GM23338 (cell line): ENCODE measurements at regions not wholly inside any gene's neighbourhood (a gene's known extent, or its start where the extent isn't known, plus 50 kb on each side); places are given as distances from the start of the nearest gene placed in this dataset.

Experiments
- ATAC-seq: fragments of 200-7000 bp; cut with Tn5 transposase; 3 replicates; pipeline ENCODE4 v1.9.1; 2020
- DNase-seq: peaks from one replicate; pipeline ENCODE4 v3.0.0-alpha.2; 2015; ENCODE audit warnings: low spot score
- H2AFZ ChIP-seq: fragments of 200-600 bp; sonication (generic); 2 replicates; pipeline ENCODE4 v1.8.0; 2016; ENCODE audit warnings: antibody characterized with exemption, mild to moderate bottlenecking, moderate library complexity
- H3F3A ChIP-seq: fragments of 200-600 bp; sonication (generic); replicated peaks from 2 replicates; pipeline ENCODE4 v1.8.0; 2017; ENCODE audit warnings: antibody characterized with exemption, mixed run types, low read depth
- H3K27ac ChIP-seq: fragments of 200-600 bp; sonication (generic); 2 replicates; pipeline ENCODE4 v1.6.1; 2016; ENCODE audit warnings: low read depth
- H3K27me3 ChIP-seq: fragments of 200-600 bp; sonication (generic); 2 replicates; pipeline ENCODE4 v1.8.0; 2016; ENCODE audit warnings: mild to moderate bottlenecking, mixed run types, moderate library complexity; ENCODE audit not compliant: insufficient read depth
- H3K36me3 ChIP-seq: fragments of 200-600 bp; sonication (generic); 2 replicates; pipeline ENCODE4 v1.8.0; 2016; ENCODE audit warnings: mild to moderate bottlenecking; ENCODE audit not compliant: insufficient read depth
- H3K4me1 ChIP-seq: fragments of 200-600 bp; sonication (generic); 2 replicates; pipeline ENCODE4 v1.8.0; 2016; ENCODE audit warnings: mild to moderate bottlenecking, moderate library complexity; ENCODE audit not compliant: insufficient read depth
- H3K4me2 ChIP-seq: fragments of 200-600 bp; sonication (generic); 2 replicates; pipeline ENCODE4 v1.7.1; 2017; ENCODE audit warnings: mixed run types
- H3K4me3 ChIP-seq: fragments of 200-600 bp; sonication (generic); 2 replicates; pipeline ENCODE4 v1.6.1; 2016; ENCODE audit warnings: mixed run types
- H3K79me2 ChIP-seq: fragments of 200-600 bp; sonication (generic); replicated peaks from 2 replicates; pipeline ENCODE4 v1.8.0; 2017; ENCODE audit warnings: mild to moderate bottlenecking; ENCODE audit not compliant: insufficient read depth
- H3K9me2 ChIP-seq: fragments of 200-600 bp; sonication (generic); 2 replicates; pipeline ENCODE4 v1.8.0; 2017; ENCODE audit not compliant: insufficient read depth
- H4K20me1 ChIP-seq: fragments of 200-600 bp; sonication (generic); replicated peaks from 2 replicates; pipeline ENCODE4 v1.8.0; 2017; ENCODE audit warnings: mild to moderate bottlenecking; ENCODE audit not compliant: insufficient read depth
- H3K27ac Mint-ChIP-seq: 2 replicates; pipeline ENCODE4 v1.8.0; 2020; ENCODE audit warnings: inconsistent platforms, mild to moderate bottlenecking, moderate library complexity, mixed read lengths
- H3K27me3 Mint-ChIP-seq: 3 replicates; pipeline ENCODE4 v1.8.0; 2022; ENCODE audit warnings: low read depth, mild to moderate bottlenecking, moderate library complexity, mixed read lengths, inconsistent platforms; ENCODE audit not compliant: insufficient read depth, poor library complexity
- H3K36me3 Mint-ChIP-seq: 3 replicates; pipeline ENCODE4 v1.8.0; 2021; ENCODE audit warnings: low read depth, mild to moderate bottlenecking, inconsistent platforms, moderate library complexity, mixed read lengths
- H3K4me1 Mint-ChIP-seq: 3 replicates; pipeline ENCODE4 v1.8.0; 2020; ENCODE audit warnings: mild to moderate bottlenecking, inconsistent platforms, mixed read lengths
- H3K4me3 Mint-ChIP-seq: 3 replicates; pipeline ENCODE4 v1.8.0; 2021; ENCODE audit warnings: moderate library complexity, mild to moderate bottlenecking, inconsistent platforms, mixed read lengths
- H3K9me3 Mint-ChIP-seq: 3 replicates; pipeline ENCODE4 v1.8.0; 2020; ENCODE audit warnings: moderate library complexity, mild to moderate bottlenecking, inconsistent platforms, mixed read lengths
- CREB1 ChIP-seq: fragments of 250-450 bp; sonication (Bioruptor Pico); IDR thresholded peaks from 2 replicates; pipeline ENCODE4 v1.5.0; 2020; ENCODE audit warnings: low read depth, mild to moderate bottlenecking, moderate library complexity
- EZH2 ChIP-seq: fragments of 200-600 bp; sonication (generic); IDR thresholded peaks from one replicate; pipeline ENCODE4 v1.8.0; 2017; ENCODE audit warnings: antibody characterized with exemption, mild to moderate bottlenecking, low read depth; ENCODE audit not compliant: unreplicated experiment
- EZH2phosphoT487 ChIP-seq: fragments of 200-600 bp; sonication (generic); IDR thresholded peaks from one replicate; pipeline ENCODE4 v1.8.1; 2018; ENCODE audit warnings: antibody characterized with exemption; ENCODE audit not compliant: unreplicated experiment
- NANOG ChIP-seq: IDR thresholded peaks from 2 replicates; pipeline ENCODE4 v1.6.1; 2016; ENCODE audit warnings: antibody characterized with exemption, borderline replicate concordance
- ZNF114 ChIP-seq: fragments of 250-450 bp; sonication (Bioruptor Pico); IDR thresholded peaks from 2 replicates; pipeline ENCODE4 v1.5.0; 2020; ENCODE audit warnings: mild to moderate bottlenecking, moderate library complexity
- ZNF331 ChIP-seq: fragments of 250-450 bp; sonication (Bioruptor Pico); IDR thresholded peaks from 2 replicates; pipeline ENCODE4 v1.5.0; 2020; ENCODE audit warnings: low read depth, mild to moderate bottlenecking, moderate library complexity
- TF ChIP-seq, protein P1 (sequence below), 2 experiments: fragments of 200-600 bp in 1 of 2; sonication (generic) in 1 of 2; conservative IDR thresholded peaks; 2 replicates each; pipeline versions ENCODE4 v1.5.1 to v1.6.1; 2016 to 2017; ENCODE audit warnings: antibody characterized with exemption in 2 of 2, low read depth in 2 of 2, mild to moderate bottlenecking in 2 of 2, moderate library complexity in 1 of 2
- TF ChIP-seq, protein P2 (sequence below): fragments of 250-450 bp; sonication (Bioruptor Pico); IDR thresholded peaks from 2 replicates; pipeline ENCODE4 v1.5.0; 2020; ENCODE audit warnings: mild to moderate bottlenecking, moderate library complexity
- TF ChIP-seq, protein P3 (sequence below): IDR thresholded peaks from one replicate; pipeline ENCODE4 v1.6.1; 2018; ENCODE audit warnings: antibody characterized with exemption; ENCODE audit not compliant: unreplicated experiment
- TF ChIP-seq, protein P4 (sequence below): IDR thresholded peaks from 2 replicates; pipeline ENCODE4 v1.6.1; 2016; ENCODE audit warnings: antibody characterized with exemption

DNA sequence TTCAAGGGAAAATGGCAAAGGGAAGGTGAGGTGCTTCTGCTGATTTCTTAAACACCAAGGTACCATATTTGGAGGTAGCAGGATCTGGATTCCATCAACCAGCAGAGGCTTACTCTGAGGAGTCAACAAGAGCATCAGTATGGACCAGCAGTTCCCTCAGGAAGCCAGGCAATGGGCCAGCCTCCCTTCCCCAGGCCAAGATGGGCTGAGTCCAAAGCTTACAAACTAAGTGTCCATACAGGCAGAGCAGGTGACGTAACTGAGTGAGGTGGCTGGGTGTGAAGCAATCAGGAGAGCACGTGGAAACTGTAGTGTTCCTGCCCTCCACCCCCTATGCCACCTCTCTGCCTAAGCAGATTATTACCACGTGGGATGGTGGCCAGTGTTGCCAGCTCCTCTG is 134.2 kb upstream of the HNRNPA3 start:
- H3F3A ChIP-seq, result no peaks in the 10 kb centered on the region

More for the DNA sequence above, 134.2 kb upstream of the HNRNPA3 start:
- DNase-seq (no peak), ATAC-seq (no peak)
- Histone ChIP-seq H3K4me3 (no peak overlapping the region), H3K27me3 (no peaks in the 10 kb centered on the region), H3K9me2 (no peaks in the 10 kb centered on the region), H2AFZ (no peak overlapping the region), H3K27ac (no peak overlapping the region), H3K4me2 (no peak overlapping the region), H3K4me1 (peaks cover 5% of the 10 kb centered on the region; the same call in 1 of the 2 replicates), H4K20me1 (no peaks in the 10 kb centered on the region), H3K79me2 (no peaks in the 10 kb centered on the region), H3K36me3 (no peaks in the 10 kb centered on the region)
- Mint-ChIP-seq H3K4me3 (no peak overlapping the region), H3K9me3 (no peaks in the 10 kb centered on the region), H3K27ac (no peak overlapping the region), H3K36me3 (no peaks in the 10 kb centered on the region), H3K4me1 (peaks cover 11% of the 10 kb centered on the region), H3K27me3 (no peaks in the 10 kb centered on the region)
- TF ChIP-seq, protein P1, sequence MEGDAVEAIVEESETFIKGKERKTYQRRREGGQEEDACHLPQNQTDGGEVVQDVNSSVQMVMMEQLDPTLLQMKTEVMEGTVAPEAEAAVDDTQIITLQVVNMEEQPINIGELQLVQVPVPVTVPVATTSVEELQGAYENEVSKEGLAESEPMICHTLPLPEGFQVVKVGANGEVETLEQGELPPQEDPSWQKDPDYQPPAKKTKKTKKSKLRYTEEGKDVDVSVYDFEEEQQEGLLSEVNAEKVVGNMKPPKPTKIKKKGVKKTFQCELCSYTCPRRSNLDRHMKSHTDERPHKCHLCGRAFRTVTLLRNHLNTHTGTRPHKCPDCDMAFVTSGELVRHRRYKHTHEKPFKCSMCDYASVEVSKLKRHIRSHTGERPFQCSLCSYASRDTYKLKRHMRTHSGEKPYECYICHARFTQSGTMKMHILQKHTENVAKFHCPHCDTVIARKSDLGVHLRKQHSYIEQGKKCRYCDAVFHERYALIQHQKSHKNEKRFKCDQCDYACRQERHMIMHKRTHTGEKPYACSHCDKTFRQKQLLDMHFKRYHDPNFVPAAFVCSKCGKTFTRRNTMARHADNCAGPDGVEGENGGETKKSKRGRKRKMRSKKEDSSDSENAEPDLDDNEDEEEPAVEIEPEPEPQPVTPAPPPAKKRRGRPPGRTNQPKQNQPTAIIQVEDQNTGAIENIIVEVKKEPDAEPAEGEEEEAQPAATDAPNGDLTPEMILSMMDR (conservative IDR thresholded peaks at IDR 0.05; ENCODE audit: low read depth in 2 of 2), result no peak
- TF ChIP-seq, protein P2, sequence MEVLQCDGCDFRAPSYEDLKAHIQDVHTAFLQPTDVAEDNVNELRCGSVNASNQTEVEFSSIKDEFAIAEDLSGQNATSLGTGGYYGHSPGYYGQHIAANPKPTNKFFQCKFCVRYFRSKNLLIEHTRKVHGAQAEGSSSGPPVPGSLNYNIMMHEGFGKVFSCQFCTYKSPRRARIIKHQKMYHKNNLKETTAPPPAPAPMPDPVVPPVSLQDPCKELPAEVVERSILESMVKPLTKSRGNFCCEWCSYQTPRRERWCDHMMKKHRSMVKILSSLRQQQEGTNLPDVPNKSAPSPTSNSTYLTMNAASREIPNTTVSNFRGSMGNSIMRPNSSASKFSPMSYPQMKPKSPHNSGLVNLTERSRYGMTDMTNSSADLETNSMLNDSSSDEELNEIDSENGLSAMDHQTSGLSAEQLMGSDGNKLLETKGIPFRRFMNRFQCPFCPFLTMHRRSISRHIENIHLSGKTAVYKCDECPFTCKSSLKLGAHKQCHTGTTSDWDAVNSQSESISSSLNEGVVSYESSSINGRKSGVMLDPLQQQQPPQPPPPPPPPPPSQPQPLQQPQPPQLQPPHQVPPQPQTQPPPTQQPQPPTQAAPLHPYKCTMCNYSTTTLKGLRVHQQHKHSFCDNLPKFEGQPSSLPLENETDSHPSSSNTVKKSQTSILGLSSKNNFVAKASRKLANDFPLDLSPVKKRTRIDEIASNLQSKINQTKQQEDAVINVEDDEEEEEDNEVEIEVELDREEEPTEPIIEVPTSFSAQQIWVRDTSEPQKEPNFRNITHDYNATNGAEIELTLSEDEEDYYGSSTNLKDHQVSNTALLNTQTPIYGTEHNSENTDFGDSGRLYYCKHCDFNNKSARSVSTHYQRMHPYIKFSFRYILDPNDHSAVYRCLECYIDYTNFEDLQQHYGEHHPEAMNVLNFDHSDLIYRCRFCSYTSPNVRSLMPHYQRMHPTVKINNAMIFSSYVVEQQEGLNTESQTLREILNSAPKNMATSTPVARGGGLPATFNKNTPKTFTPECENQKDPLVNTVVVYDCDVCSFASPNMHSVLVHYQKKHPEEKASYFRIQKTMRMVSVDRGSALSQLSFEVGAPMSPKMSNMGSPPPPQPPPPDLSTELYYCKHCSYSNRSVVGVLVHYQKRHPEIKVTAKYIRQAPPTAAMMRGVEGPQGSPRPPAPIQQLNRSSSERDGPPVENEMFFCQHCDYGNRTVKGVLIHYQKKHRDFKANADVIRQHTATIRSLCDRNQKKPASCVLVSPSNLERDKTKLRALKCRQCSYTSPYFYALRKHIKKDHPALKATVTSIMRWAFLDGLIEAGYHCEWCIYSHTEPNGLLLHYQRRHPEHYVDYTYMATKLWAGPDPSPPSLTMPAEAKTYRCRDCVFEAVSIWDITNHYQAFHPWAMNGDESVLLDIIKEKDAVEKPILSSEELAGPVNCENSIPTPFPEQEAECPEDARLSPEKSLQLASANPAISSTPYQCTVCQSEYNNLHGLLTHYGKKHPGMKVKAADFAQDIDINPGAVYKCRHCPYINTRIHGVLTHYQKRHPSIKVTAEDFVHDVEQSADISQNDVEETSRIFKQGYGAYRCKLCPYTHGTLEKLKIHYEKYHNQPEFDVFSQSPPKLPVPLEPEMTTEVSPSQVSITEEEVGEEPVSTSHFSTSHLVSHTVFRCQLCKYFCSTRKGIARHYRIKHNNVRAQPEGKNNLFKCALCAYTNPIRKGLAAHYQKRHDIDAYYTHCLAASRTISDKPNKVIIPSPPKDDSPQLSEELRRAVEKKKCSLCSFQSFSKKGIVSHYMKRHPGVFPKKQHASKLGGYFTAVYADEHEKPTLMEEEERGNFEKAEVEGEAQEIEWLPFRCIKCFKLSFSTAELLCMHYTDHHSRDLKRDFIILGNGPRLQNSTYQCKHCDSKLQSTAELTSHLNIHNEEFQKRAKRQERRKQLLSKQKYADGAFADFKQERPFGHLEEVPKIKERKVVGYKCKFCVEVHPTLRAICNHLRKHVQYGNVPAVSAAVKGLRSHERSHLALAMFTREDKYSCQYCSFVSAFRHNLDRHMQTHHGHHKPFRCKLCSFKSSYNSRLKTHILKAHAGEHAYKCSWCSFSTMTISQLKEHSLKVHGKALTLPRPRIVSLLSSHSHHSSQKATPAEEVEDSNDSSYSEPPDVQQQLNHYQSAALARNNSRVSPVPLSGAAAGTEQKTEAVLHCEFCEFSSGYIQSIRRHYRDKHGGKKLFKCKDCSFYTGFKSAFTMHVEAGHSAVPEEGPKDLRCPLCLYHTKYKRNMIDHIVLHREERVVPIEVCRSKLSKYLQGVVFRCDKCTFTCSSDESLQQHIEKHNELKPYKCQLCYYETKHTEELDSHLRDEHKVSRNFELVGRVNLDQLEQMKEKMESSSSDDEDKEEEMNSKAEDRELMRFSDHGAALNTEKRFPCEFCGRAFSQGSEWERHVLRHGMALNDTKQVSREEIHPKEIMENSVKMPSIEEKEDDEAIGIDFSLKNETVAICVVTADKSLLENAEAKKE (CRISPR knock-in tag), result no peak
- TF ChIP-seq ZNF331 (CRISPR knock-in tag), result no peak
- TF ChIP-seq, protein P3, sequence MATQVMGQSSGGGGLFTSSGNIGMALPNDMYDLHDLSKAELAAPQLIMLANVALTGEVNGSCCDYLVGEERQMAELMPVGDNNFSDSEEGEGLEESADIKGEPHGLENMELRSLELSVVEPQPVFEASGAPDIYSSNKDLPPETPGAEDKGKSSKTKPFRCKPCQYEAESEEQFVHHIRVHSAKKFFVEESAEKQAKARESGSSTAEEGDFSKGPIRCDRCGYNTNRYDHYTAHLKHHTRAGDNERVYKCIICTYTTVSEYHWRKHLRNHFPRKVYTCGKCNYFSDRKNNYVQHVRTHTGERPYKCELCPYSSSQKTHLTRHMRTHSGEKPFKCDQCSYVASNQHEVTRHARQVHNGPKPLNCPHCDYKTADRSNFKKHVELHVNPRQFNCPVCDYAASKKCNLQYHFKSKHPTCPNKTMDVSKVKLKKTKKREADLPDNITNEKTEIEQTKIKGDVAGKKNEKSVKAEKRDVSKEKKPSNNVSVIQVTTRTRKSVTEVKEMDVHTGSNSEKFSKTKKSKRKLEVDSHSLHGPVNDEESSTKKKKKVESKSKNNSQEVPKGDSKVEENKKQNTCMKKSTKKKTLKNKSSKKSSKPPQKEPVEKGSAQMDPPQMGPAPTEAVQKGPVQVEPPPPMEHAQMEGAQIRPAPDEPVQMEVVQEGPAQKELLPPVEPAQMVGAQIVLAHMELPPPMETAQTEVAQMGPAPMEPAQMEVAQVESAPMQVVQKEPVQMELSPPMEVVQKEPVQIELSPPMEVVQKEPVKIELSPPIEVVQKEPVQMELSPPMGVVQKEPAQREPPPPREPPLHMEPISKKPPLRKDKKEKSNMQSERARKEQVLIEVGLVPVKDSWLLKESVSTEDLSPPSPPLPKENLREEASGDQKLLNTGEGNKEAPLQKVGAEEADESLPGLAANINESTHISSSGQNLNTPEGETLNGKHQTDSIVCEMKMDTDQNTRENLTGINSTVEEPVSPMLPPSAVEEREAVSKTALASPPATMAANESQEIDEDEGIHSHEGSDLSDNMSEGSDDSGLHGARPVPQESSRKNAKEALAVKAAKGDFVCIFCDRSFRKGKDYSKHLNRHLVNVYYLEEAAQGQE, result no peak
- no peak for TF ChIP-seq CREB1 (CRISPR knock-in tag)
- no peak for TF ChIP-seq NANOG
- no peak for TF ChIP-seq EZH2
- no peak for TF ChIP-seq EZH2phosphoT487
- TF ChIP-seq, protein P4, sequence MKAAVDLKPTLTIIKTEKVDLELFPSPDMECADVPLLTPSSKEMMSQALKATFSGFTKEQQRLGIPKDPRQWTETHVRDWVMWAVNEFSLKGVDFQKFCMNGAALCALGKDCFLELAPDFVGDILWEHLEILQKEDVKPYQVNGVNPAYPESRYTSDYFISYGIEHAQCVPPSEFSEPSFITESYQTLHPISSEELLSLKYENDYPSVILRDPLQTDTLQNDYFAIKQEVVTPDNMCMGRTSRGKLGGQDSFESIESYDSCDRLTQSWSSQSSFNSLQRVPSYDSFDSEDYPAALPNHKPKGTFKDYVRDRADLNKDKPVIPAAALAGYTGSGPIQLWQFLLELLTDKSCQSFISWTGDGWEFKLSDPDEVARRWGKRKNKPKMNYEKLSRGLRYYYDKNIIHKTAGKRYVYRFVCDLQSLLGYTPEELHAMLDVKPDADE, result no peak
- TF ChIP-seq ZNF114 (CRISPR knock-in tag), result no peak
